Ascending aorta (tissue), 2 donors: ENCODE measurements at regions not wholly inside any gene's neighbourhood (a gene's known extent, or its start where the extent isn't known, plus 50 kb on each side); places are given as distances from the start of the nearest gene placed in this dataset.
"Not testable (repeated sequence)": the region's sequence is repeated elsewhere in the genome, so short reads cannot be mapped to it uniquely, and the experiment has no call there.

Experiments
- DNase-seq, 2 donors: peaks; one replicate each; pipeline ENCODE4 v3.0.0-alpha.2; 2019; ENCODE audit warnings: low spot score in 2 of 2
- H3K27ac ChIP-seq, 2 donors: fragments of 200-600 bp; sonication (generic); one replicate each; pipeline ENCODE4 v1.5.1; 2016 to 2017; ENCODE audit warnings: mild to moderate bottlenecking in 1 of 2
- H3K27me3 ChIP-seq: fragments of 200-600 bp; sonication (generic); one replicate; pipeline ENCODE4 v1.5.1; 2017
- H3K36me3 ChIP-seq, 2 donors: fragments of 200-600 bp; sonication (generic); one replicate each; pipeline ENCODE4 v1.5.1; 2016
- H3K4me1 ChIP-seq, 2 donors: fragments of 200-600 bp; sonication (generic); one replicate each; pipeline ENCODE4 v1.5.1; 2016 to 2017; ENCODE audit warnings: mild to moderate bottlenecking in 1 of 2
- H3K4me3 ChIP-seq, 2 donors: fragments of 200-600 bp; sonication (generic); one replicate each; pipeline ENCODE4 v1.5.1; 2016 to 2017; ENCODE audit warnings: mild to moderate bottlenecking in 1 of 2
- H3K9me3 ChIP-seq, 2 donors: fragments of 200-600 bp; sonication (generic); one replicate each; pipeline ENCODE4 v1.5.1; 2016
- CTCF ChIP-seq, 3 experiments: fragments of 200-600 bp in 2 of 3; fragments of 450-650 bp in 1 of 3; sonication (generic) in 2 of 3; IDR thresholded peaks; one replicate each; pipeline ENCODE4 v1.5.1; 2016 to 2019; ENCODE audit warnings: antibody characterized with exemption in 3 of 3, mild to moderate bottlenecking in 1 of 3, moderate library complexity in 1 of 3
- intact Hi-C: fragments of 100-400 bp; cut with DNase I; formaldehyde crosslinking; loops from one replicate; pipeline ENCODE4 v1.15.1; 2023

DNA sequence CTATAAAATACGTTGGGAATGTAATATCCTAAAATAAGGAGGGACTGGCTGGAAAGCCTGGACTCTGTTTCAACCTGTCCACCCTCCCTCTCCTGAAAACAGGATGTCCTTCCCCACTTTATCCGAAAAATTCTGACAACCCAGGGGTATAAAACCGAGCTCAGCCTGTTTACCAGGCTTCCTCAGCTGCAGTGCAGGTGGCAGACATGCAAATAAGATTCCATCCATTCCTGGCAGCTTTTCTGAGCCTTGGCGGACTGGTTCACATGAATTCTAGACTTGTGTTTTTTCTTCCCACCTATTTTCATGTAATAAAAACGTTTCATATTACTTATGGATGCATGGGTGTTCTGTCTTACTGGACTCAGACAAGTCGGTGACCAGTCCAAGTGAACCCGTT, 479.3 kb downstream of the KCNJ18 start:
- TF ChIP-seq CTCF (IDR thresholded peaks at IDR 0.05), result no peak
- no peaks in the 10 kb centered on the region for H3K9me3 ChIP-seq
- no peak overlapping the region for H3K4me3 ChIP-seq
- no peaks in the 10 kb centered on the region for H3K36me3 ChIP-seq
- intact Hi-C loops, result no loop called here
- no peaks in the 10 kb centered on the region for H3K27me3 ChIP-seq
- no peak for DNase-seq
- H3K27ac ChIP-seq, result no peak overlapping the region
- H3K4me1 ChIP-seq, result no peaks in the 10 kb centered on the region

- no peak overlapping the region for H3K4me3 ChIP-seq
- H3K36me3 ChIP-seq, result no peaks in the 10 kb centered on the region
- no peak overlapping the region for H3K27ac ChIP-seq
- DNase-seq, result no peak
- intact Hi-C loops, result no loop called here
- no peak for TF ChIP-seq CTCF (IDR thresholded peaks at IDR 0.05)
- H3K27me3 ChIP-seq, result no peaks in the 10 kb centered on the region
- no peaks in the 10 kb centered on the region for H3K4me1 ChIP-seq
- no peaks in the 10 kb centered on the region for H3K9me3 ChIP-seq
Measured at GRCh38 chr17:22193113-22193512, 500.8 kb downstream of the KCNJ18 start.

GRCh38 chr17:22200187-22200586, 507.9 kb downstream of the KCNJ18 start:
- H3K4me1 ChIP-seq, H3K27ac ChIP-seq, intact Hi-C loops, H3K27me3 ChIP-seq, H3K9me3 ChIP-seq, H3K4me3 ChIP-seq, DNase-seq, H3K36me3 ChIP-seq: not testable (repeated sequence)

DNA sequence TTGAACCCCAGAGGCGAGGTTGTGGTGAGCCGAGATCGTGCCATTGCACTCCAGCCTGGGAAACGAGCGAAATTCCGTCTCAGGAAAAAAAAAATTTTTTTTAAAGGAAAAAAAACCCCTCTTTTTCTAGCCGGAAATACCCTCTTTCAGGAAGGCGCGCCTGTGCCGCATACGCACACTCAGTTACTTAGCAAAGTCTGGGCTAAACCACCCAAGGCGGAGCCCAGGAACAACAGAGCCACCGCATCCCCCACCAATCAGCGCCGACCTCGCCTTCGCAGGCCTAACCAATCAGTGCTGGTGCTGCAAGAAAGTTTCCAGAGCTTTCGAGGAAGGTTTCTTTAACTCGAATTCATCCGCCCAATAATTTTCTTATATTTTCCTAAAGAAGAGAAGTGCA, 510.4 kb downstream of the KCNJ18 start:
- Histone ChIP-seq H3K27me3 (no peaks in the 10 kb centered on the region), H3K9me3 (no peaks in the 10 kb centered on the region), H3K27ac (no peak overlapping the region), H3K4me3 (no peak overlapping the region), H3K4me1 (no peaks in the 10 kb centered on the region), H3K36me3 (no peaks in the 10 kb centered on the region)
- DNase-seq, result no peak
- intact Hi-C loops, result no loop called here
- TF ChIP-seq CTCF (IDR thresholded peaks at IDR 0.05), result no peak

DNA sequence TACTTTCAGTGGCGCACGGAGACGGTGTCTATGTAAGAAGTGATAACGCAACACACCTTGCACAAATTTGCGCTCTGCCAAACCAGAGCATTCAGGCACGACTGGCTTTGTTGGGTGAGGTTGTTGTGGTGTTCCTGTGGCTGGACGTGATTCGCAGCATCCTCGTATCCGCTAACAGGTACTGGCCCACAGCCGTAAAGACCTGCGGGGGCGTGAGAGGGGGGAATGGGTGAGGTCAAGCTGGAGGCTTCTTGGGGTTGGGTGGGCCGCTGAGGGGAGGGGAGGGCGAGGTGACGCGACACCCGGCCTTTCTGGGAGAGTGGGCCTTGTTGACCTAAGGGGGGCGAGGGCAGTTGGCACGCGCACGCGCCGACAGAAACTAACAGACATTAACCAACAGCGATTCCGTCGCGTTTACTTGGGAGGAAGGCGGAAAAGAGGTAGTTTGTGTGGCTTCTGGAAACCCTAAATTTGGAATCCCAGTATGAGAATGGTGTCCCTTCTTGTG, 510.9 kb downstream of the KCNJ18 start:
- H3K4me1 ChIP-seq, result no peaks in the 10 kb centered on the region
- TF ChIP-seq CTCF (IDR thresholded peaks at IDR 0.05), result no peak
- H3K4me3 ChIP-seq, result no peak overlapping the region
- no peaks in the 10 kb centered on the region for H3K27me3 ChIP-seq
- no peak overlapping the region for H3K27ac ChIP-seq
- intact Hi-C loops, result no loop called here
- H3K36me3 ChIP-seq, result no peaks in the 10 kb centered on the region
- H3K9me3 ChIP-seq, result no peaks in the 10 kb centered on the region
- no peak for DNase-seq

- DNase-seq, H3K4me1 ChIP-seq, intact Hi-C loops, H3K36me3 ChIP-seq, H3K27me3 ChIP-seq, H3K4me3 ChIP-seq, H3K27ac ChIP-seq, H3K9me3 ChIP-seq: not testable (repeated sequence)
Measured at GRCh38 chr17:22204076-22204475, 511.8 kb downstream of the KCNJ18 start.

GRCh38 chr17:22210212-22210611, 517.9 kb downstream of the KCNJ18 start:
- H3K36me3 ChIP-seq, H3K4me1 ChIP-seq, H3K27ac ChIP-seq, H3K27me3 ChIP-seq, intact Hi-C loops, DNase-seq, H3K9me3 ChIP-seq, H3K4me3 ChIP-seq: not testable (repeated sequence)

DNA sequence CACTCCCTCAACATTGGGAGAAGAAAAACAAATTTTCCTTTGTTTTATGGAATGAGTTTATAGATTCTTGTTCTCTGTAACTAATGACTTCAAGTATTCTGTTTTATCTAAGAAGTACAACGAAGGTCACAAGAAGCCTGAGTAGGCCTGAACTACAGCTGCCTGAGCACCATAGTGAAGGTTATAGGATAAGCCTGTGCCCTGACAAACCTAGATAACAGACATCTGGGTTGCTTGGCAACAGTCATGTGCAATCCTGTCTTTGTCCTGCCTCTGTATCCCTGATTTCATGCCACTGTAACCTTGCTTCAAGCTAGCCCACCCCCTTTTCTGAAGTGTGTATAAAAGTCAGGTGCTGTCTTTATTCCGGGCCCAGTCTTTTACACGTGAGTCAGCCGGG, 520.8 kb downstream of the KCNJ18 start:
- H3K27me3 ChIP-seq, H3K36me3 ChIP-seq, H3K4me3 ChIP-seq, H3K9me3 ChIP-seq, H3K27ac ChIP-seq, H3K4me1 ChIP-seq, DNase-seq, intact Hi-C loops: not testable (repeated sequence)
